ENCODE measurements at regions not wholly inside any gene's neighbourhood (a gene's known extent, or its start where the extent isn't known, plus 50 kb on each side); places are given as distances from the start of the nearest gene placed in this dataset.

- Histone ChIP-seq H3K9me2 (ENCODE audit: insufficient read depth, low read length) (no peaks in the 10 kb centered on the region), H3K4me2 (ENCODE audit: low read length) (no peak overlapping the region), H3F3A (ENCODE audit: insufficient read depth, low read length, poor library complexity, severe bottlenecking) (no peaks in the 10 kb centered on the region), H3K4me3 (ENCODE audit: low read length) (no peak overlapping the region), H3K27me3 (ENCODE audit: insufficient read depth, low read depth, low read length) (no peaks in the 10 kb centered on the region), H4K20me1 (ENCODE audit: insufficient read depth) (no peaks in the 10 kb centered on the region), H3K36me3 (ENCODE audit: insufficient read depth, low read length) (no peaks in the 10 kb centered on the region), H3K27ac (ENCODE audit: low read length) (no peak overlapping the region), H3K9me3 (ENCODE audit: low read length) (no peaks in the 10 kb centered on the region), H3K79me2 (replicated peaks; ENCODE audit: insufficient read depth, low read length) (no peaks in the 10 kb centered on the region), H3K9ac (ENCODE audit: low read length) (no peak overlapping the region), H2AFZ (ENCODE audit: low read depth, low read length) (no peak overlapping the region)
- no peak for TF ChIP-seq TAF1 (IDR thresholded peaks at IDR 0.05; ENCODE audit: low read depth)
Measured at GRCh38 chr3:153095441-153095840, 66.6 kb upstream of the RAP2B start.

- H3K9me2 ChIP-seq (ENCODE audit: insufficient read depth, low read length), result no peaks in the 10 kb centered on the region
- no peak overlapping the region for H3K4me2 ChIP-seq (ENCODE audit: low read length)
- no peak overlapping the region for H3K9ac ChIP-seq (ENCODE audit: low read length)
- no peaks in the 10 kb centered on the region for H3K9me3 ChIP-seq (ENCODE audit: low read length)
- H4K20me1 ChIP-seq (ENCODE audit: insufficient read depth), result no peaks in the 10 kb centered on the region
- H3K27ac ChIP-seq (ENCODE audit: low read length), result no peak overlapping the region
- H3K27me3 ChIP-seq (ENCODE audit: insufficient read depth, low read depth, low read length), result no peaks in the 10 kb centered on the region
- H3K4me3 ChIP-seq (ENCODE audit: low read length), result no peak overlapping the region
- TF ChIP-seq EZH2 (IDR thresholded peaks at IDR 0.05; ENCODE audit: borderline replicate concordance, insufficient read depth, low read length, poor library complexity, severe bottlenecking) (no peak), POLR2AphosphoS5 (IDR thresholded peaks at IDR 0.05) (no peak), CTCF (IDR thresholded peaks at IDR 0.05; ENCODE audit: poor library complexity, severe bottlenecking) (no peak), REST (IDR thresholded peaks at IDR 0.05; ENCODE audit: borderline replicate concordance) (no peak), SMC3 (conservative IDR thresholded peaks at IDR 0.05; ENCODE audit: poor library complexity) (no peak), MXI1 (conservative IDR thresholded peaks at IDR 0.05; ENCODE audit: poor library complexity, severe bottlenecking) (no peak), EP300 (conservative IDR thresholded peaks at IDR 0.05; ENCODE audit: poor library complexity, severe bottlenecking) (no peak), RAD21 (conservative IDR thresholded peaks at IDR 0.05) (no peak), TAF1 (IDR thresholded peaks at IDR 0.05; ENCODE audit: low read depth) (no peak)
- H3K79me2 ChIP-seq (replicated peaks; ENCODE audit: insufficient read depth, low read length), result no peaks in the 10 kb centered on the region
- H2AFZ ChIP-seq (ENCODE audit: low read depth, low read length), result no peak overlapping the region
- no peaks in the 10 kb centered on the region for H3F3A ChIP-seq (ENCODE audit: insufficient read depth, low read length, poor library complexity, severe bottlenecking)
- no peaks in the 10 kb centered on the region for H3K36me3 ChIP-seq (ENCODE audit: insufficient read depth, low read length)
Measured at GRCh38 chr3:153096731-153097131, 65.3 kb upstream of the RAP2B start.

- H3K4me2 ChIP-seq (ENCODE audit: low read length), result no peak overlapping the region
- H3K9me2 ChIP-seq (ENCODE audit: insufficient read depth, low read length), result no peaks in the 10 kb centered on the region
- no peaks in the 10 kb centered on the region for H3K36me3 ChIP-seq (ENCODE audit: insufficient read depth, low read length)
- no peaks in the 10 kb centered on the region for H3F3A ChIP-seq (ENCODE audit: insufficient read depth, low read length, poor library complexity, severe bottlenecking)
- H3K27me3 ChIP-seq (ENCODE audit: insufficient read depth, low read depth, low read length), result no peaks in the 10 kb centered on the region
- H3K9ac ChIP-seq (ENCODE audit: low read length), result no peak overlapping the region
- TF ChIP-seq MXI1 (conservative IDR thresholded peaks at IDR 0.05; ENCODE audit: poor library complexity, severe bottlenecking) (no peak), CTCF (IDR thresholded peaks at IDR 0.05; ENCODE audit: poor library complexity, severe bottlenecking) (no peak), TAF1 (IDR thresholded peaks at IDR 0.05; ENCODE audit: low read depth) (no peak), EZH2 (IDR thresholded peaks at IDR 0.05; ENCODE audit: borderline replicate concordance, insufficient read depth, low read length, poor library complexity, severe bottlenecking) (no peak), RAD21 (conservative IDR thresholded peaks at IDR 0.05) (no peak), SMC3 (conservative IDR thresholded peaks at IDR 0.05; ENCODE audit: poor library complexity) (no peak), EP300 (conservative IDR thresholded peaks at IDR 0.05; ENCODE audit: poor library complexity, severe bottlenecking) (no peak), REST (IDR thresholded peaks at IDR 0.05; ENCODE audit: borderline replicate concordance) (no peak), POLR2AphosphoS5 (IDR thresholded peaks at IDR 0.05) (no peak)
- H3K9me3 ChIP-seq (ENCODE audit: low read length), result no peaks in the 10 kb centered on the region
- H3K4me3 ChIP-seq (ENCODE audit: low read length), result no peak overlapping the region
- H4K20me1 ChIP-seq (ENCODE audit: insufficient read depth), result no peaks in the 10 kb centered on the region
- H3K79me2 ChIP-seq (replicated peaks; ENCODE audit: insufficient read depth, low read length), result no peaks in the 10 kb centered on the region
- H3K27ac ChIP-seq (ENCODE audit: low read length), result no peak overlapping the region
- no peak overlapping the region for H2AFZ ChIP-seq (ENCODE audit: low read depth, low read length)
Measured at GRCh38 chr3:153097213-153097612, 64.8 kb upstream of the RAP2B start.
